GM03348 (cell line): ENCODE measurements at regions not wholly inside any gene's neighbourhood (a gene's known extent, or its start where the extent isn't known, plus 50 kb on each side); places are given as distances from the start of the nearest gene placed in this dataset.

Source experiments
- DNase-seq: peaks from one replicate; pipeline ENCODE4 v3.0.0; 2012; ENCODE audit warnings: low spot score

GRCh38 chr2:62369541-62370202 lies 136.3 kb downstream of the TMEM17 start:
- DNase-seq, result no peak

- DNase-seq, result no peak
Observed at GRCh38 chr2:62364791-62365528, 141.0 kb downstream of the TMEM17 start.

- no peak for DNase-seq
Observed at GRCh38 chr2:62363166-62363565, 142.8 kb downstream of the TMEM17 start.

GRCh38 chr2:62362561-62362960 lies 143.4 kb downstream of the TMEM17 start:
- no peak for DNase-seq

- DNase-seq, result no peak
Observed at GRCh38 chr2:62361964-62362363, 144.0 kb downstream of the TMEM17 start.

- no peak for DNase-seq
Observed at GRCh38 chr2:62354771-62355561, 151.0 kb downstream of the TMEM17 start.

- DNase-seq, result no peak
Observed at GRCh38 chr2:62352031-62352430, 154.0 kb downstream of the TMEM17 start.

GRCh38 chr2:62349788-62350187 lies 153.9 kb downstream of the B3GNT2 start:
- DNase-seq, result no peak

- DNase-seq, result no peak
Observed at GRCh38 chr2:62348700-62349099, 152.8 kb downstream of the B3GNT2 start.

- no peak for DNase-seq
Observed at GRCh38 chr2:62347563-62348270, 151.8 kb downstream of the B3GNT2 start.

GRCh38 chr2:62344472-62344871 lies 148.6 kb downstream of the B3GNT2 start:
- no peak for DNase-seq

- DNase-seq, result no peak
Observed at GRCh38 chr2:62343636-62344337, 147.9 kb downstream of the B3GNT2 start.

GRCh38 chr2:62343206-62343605 lies 147.3 kb downstream of the B3GNT2 start:
- no peak for DNase-seq

GRCh38 chr2:62340994-62341484 lies 145.1 kb downstream of the B3GNT2 start:
- peak; percentile 32 for DNase-seq

- no peak for DNase-seq
Observed at GRCh38 chr2:62339837-62340236, 143.9 kb downstream of the B3GNT2 start.

- no peak for DNase-seq
Observed at GRCh38 chr2:62339413-62339812, 143.5 kb downstream of the B3GNT2 start.

GRCh38 chr2:62338111-62338510 lies 142.2 kb downstream of the B3GNT2 start:
- DNase-seq, result no peak

GRCh38 chr2:62337403-62337802 lies 141.5 kb downstream of the B3GNT2 start:
- no peak for DNase-seq

GRCh38 chr2:62335612-62336011 lies 139.7 kb downstream of the B3GNT2 start:
- no peak for DNase-seq

GRCh38 chr2:62334440-62335058 lies 138.6 kb downstream of the B3GNT2 start:
- DNase-seq, result no peak

- no peak for DNase-seq
Observed at GRCh38 chr2:62334009-62334408, 138.1 kb downstream of the B3GNT2 start.
